ENCODE measurements at regions not wholly inside any gene's neighbourhood (a gene's known extent, or its start where the extent isn't known, plus 50 kb on each side); places are given as distances from the start of the nearest gene placed in this dataset.

DNA sequence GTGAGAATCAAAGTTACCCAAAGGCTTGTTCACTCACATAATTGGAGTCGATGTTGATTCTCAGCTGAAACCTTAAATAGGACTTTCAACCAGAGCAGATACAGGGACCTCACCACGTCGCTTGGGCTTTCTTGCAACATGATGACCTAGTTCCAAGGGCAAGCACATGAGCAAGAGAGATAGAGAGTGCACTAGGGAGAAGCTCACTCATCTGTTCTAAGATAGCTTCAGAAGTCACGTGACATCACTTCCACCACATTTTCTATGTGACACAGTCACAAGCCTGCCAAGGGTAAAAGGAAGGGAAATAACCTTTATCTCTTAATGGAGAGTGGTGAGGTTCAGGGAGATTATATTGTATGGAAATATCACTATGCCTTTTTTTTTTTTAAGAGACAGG is 470.1 kb upstream of the PLXNA2 start:
- ChIA-PET POLR2A (no interaction called here), CTCF (no interaction called here)
- TF ChIP-seq HDGF (IDR thresholded peaks at IDR 0.05; ENCODE audit: borderline replicate concordance): no peak
- no peak for TF ChIP-seq FOXK2 (IDR thresholded peaks at IDR 0.05)
- TF ChIP-seq FOXM1 (IDR thresholded peaks at IDR 0.05; ENCODE audit: borderline replicate concordance): no peak
- no peak for TF ChIP-seq ELF4 (IDR thresholded peaks at IDR 0.05)
- TF ChIP-seq, protein P1, sequence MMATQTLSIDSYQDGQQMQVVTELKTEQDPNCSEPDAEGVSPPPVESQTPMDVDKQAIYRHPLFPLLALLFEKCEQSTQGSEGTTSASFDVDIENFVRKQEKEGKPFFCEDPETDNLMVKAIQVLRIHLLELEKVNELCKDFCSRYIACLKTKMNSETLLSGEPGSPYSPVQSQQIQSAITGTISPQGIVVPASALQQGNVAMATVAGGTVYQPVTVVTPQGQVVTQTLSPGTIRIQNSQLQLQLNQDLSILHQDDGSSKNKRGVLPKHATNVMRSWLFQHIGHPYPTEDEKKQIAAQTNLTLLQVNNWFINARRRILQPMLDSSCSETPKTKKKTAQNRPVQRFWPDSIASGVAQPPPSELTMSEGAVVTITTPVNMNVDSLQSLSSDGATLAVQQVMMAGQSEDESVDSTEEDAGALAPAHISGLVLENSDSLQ (IDR thresholded peaks at IDR 0.05): no peak
- TF ChIP-seq BHLHE40 (IDR thresholded peaks at IDR 0.05; ENCODE audit: borderline replicate concordance): no peak
- TF ChIP-seq CTBP1 (IDR thresholded peaks at IDR 0.05; ENCODE audit: borderline replicate concordance): no peak
- TF ChIP-seq ARNT (IDR thresholded peaks at IDR 0.05): no peak
- TF ChIP-seq FOXA1 (IDR thresholded peaks at IDR 0.05): no peak
- TF ChIP-seq LEF1 (IDR thresholded peaks at IDR 0.05; ENCODE audit: borderline replicate concordance): no peak
- no peak for TF ChIP-seq SP1 (IDR thresholded peaks at IDR 0.05)
- DNase-seq (ENCODE audit: extremely low spot score): no peak

DNA sequence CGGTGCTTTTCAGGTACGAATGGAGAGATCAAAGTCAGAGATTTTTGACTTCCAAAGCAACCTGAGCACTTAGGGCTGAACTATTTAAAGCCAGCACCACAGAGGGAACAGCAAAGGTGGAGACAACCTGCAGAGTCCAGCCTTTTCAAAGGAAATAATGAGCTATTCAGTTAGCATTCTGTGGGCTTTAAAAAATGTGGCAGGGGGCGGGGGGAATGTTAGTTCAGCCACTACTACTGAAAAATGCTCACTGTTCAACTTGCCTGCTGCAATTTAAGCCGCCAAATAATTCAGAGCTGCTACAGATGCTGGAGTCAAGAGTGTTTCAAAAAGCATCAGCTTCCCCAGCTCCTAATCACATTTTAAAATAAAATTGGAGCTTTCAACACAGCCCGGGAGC is 473.3 kb upstream of the PLXNA2 start:
- ChIA-PET CTCF (interaction anchor here (0.6 kb wide), 1 partner anchor 87 kb away, joined by 3 read pairs; no protein-coding TSS in a partner anchor), POLR2A (no interaction called here)
- TF ChIP-seq LEF1 (IDR thresholded peaks at IDR 0.05; ENCODE audit: borderline replicate concordance): no peak
- TF ChIP-seq BHLHE40 (IDR thresholded peaks at IDR 0.05; ENCODE audit: borderline replicate concordance): no peak
- no peak for DNase-seq (ENCODE audit: extremely low spot score)

DNA sequence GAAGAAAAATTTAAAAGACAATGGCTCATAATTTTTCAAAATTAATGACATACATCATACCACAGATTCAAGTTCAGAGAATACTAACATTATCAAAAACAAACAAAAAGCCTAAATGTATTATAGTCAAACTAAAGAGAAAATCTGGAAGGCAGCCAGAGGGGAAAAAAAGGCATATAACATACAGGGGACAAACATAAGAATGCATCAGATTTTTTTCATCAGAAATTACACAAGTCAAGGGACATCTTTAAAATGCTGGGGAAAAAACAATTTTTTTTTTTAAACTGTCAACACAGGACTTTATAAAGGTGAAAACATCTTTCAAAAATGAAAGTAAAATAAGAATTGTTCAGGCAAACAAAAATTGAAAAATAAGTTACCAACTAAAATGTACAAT is 478.4 kb upstream of the PLXNA2 start:
- no peak for DNase-seq (ENCODE audit: extremely low spot score)
- POLR2A ChIA-PET: no interaction called here
- CTCF ChIA-PET: no interaction called here
- TF ChIP-seq NFRKB (IDR thresholded peaks at IDR 0.05) (no peak), FOXM1 (IDR thresholded peaks at IDR 0.05; ENCODE audit: borderline replicate concordance) (no peak), BHLHE40 (IDR thresholded peaks at IDR 0.05; ENCODE audit: borderline replicate concordance) (no peak), ELF4 (IDR thresholded peaks at IDR 0.05) (no peak), TARDBP (IDR thresholded peaks at IDR 0.05) (no peak), ZNF384 (IDR thresholded peaks at IDR 0.05) (no peak), CTBP1 (IDR thresholded peaks at IDR 0.05; ENCODE audit: borderline replicate concordance) (no peak), ARNT (IDR thresholded peaks at IDR 0.05) (no peak), HDGF (IDR thresholded peaks at IDR 0.05; ENCODE audit: borderline replicate concordance) (no peak), LEF1 (IDR thresholded peaks at IDR 0.05; ENCODE audit: borderline replicate concordance) (no peak), FOXA1 (IDR thresholded peaks at IDR 0.05) (no peak), SP1 (IDR thresholded peaks at IDR 0.05) (no peak), L3MBTL2 (conservative IDR thresholded peaks at IDR 0.05) (no peak)
- TF ChIP-seq, protein P1 (IDR thresholded peaks at IDR 0.05): no peak

- ChIA-PET POLR2A (no interaction called here), CTCF (no interaction called here)
- DNase-seq (ENCODE audit: extremely low spot score): no peak
- TF ChIP-seq L3MBTL2 (conservative IDR thresholded peaks at IDR 0.05) (no peak), LEF1 (IDR thresholded peaks at IDR 0.05; ENCODE audit: borderline replicate concordance) (no peak), FOXM1 (IDR thresholded peaks at IDR 0.05; ENCODE audit: borderline replicate concordance) (no peak), NFRKB (IDR thresholded peaks at IDR 0.05) (no peak), ARNT (IDR thresholded peaks at IDR 0.05) (no peak), SP1 (IDR thresholded peaks at IDR 0.05) (no peak), ELF4 (IDR thresholded peaks at IDR 0.05) (no peak), ZNF384 (IDR thresholded peaks at IDR 0.05) (no peak), BHLHE40 (IDR thresholded peaks at IDR 0.05; ENCODE audit: borderline replicate concordance) (no peak), FOXA1 (IDR thresholded peaks at IDR 0.05) (no peak), CTBP1 (IDR thresholded peaks at IDR 0.05; ENCODE audit: borderline replicate concordance) (no peak), FOXK2 (IDR thresholded peaks at IDR 0.05) (no peak)
- TF ChIP-seq, protein P1 (IDR thresholded peaks at IDR 0.05): no peak
Observed at GRCh38 chr1:208724079-208724478, 479.9 kb upstream of the PLXNA2 start.

DNA sequence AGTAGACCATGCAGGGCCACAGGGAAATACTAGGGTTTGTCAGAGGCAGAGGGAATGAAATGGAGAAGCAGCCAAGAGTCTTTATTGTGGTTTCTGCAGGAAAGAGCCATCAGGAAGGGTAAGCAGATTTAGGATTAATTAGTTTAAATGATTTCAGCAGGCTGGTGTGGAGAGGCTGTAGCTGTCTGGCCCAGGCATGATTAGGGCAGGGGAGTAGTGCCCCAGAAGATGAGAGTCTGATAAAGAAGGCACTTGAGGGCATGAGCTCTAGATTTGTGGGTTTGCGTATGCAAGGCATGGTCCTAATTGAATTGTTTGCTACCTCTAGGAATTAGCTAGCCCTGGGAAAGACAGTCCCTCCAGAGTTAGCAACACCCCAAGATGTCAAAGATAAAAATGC is 484.6 kb upstream of the PLXNA2 start:
- TF ChIP-seq ZNF384 (IDR thresholded peaks at IDR 0.05): no peak
- no peak for TF ChIP-seq HDGF (IDR thresholded peaks at IDR 0.05; ENCODE audit: borderline replicate concordance)
- TF ChIP-seq BHLHE40 (IDR thresholded peaks at IDR 0.05; ENCODE audit: borderline replicate concordance): no peak
- TF ChIP-seq FOXM1 (IDR thresholded peaks at IDR 0.05; ENCODE audit: borderline replicate concordance): no peak
- no peak for TF ChIP-seq FOXA1 (IDR thresholded peaks at IDR 0.05)
- TF ChIP-seq, protein P1 (IDR thresholded peaks at IDR 0.05): no peak
- TF ChIP-seq ELF4 (IDR thresholded peaks at IDR 0.05): no peak
- no peak for TF ChIP-seq NFRKB (IDR thresholded peaks at IDR 0.05)
- no peak for TF ChIP-seq FOXK2 (IDR thresholded peaks at IDR 0.05)
- no peak for TF ChIP-seq SUZ12 (IDR thresholded peaks at IDR 0.05)
- no peak for TF ChIP-seq CTBP1 (IDR thresholded peaks at IDR 0.05; ENCODE audit: borderline replicate concordance)
- no peak for TF ChIP-seq LEF1 (IDR thresholded peaks at IDR 0.05; ENCODE audit: borderline replicate concordance)
- TF ChIP-seq ARNT (IDR thresholded peaks at IDR 0.05): no peak
- no peak for TF ChIP-seq L3MBTL2 (conservative IDR thresholded peaks at IDR 0.05)
- no peak for TF ChIP-seq SP1 (IDR thresholded peaks at IDR 0.05)
- TF ChIP-seq TARDBP (IDR thresholded peaks at IDR 0.05): no peak
- ChIA-PET CTCF (no interaction called here), POLR2A (no interaction called here)
- no peak for DNase-seq (ENCODE audit: extremely low spot score)
